K562 (cell line): ENCODE measurements at regions not wholly inside any gene's neighbourhood (a gene's known extent, or its start where the extent isn't known, plus 50 kb on each side); places are given as distances from the start of the nearest gene placed in this dataset.

Experiments used
- ATAC-seq: fragments of 200-7000 bp; cut with Tn5 transposase; 3 replicates; pipeline ENCODE4 v1.9.1; 2020; ENCODE audit warnings: moderate library complexity
- BruUV-seq: library from RNA; stranded (reverse); fragments of 400-500 nt; replicated peaks from 2 replicates; lab custom pipeline; 2021; lab: Mats Ljungman, UMichigan
- CTCF ChIA-PET: fragments of 300-600 bp; formaldehyde crosslinking; extraction: SDS; loops from one replicate; lab custom pipeline; 2021; ENCODE audit warnings: low intra/inter-chr PET ratio; lab: Yijun Ruan, JAX
- POLR2A ChIA-PET: fragments of 300-600, 350-650 bp; sonication (Branson Sonifier 250); formaldehyde crosslinking; extraction: SDS; loops from one replicate; lab custom pipeline; 2021; ENCODE audit warnings: antibody characterized with exemption, inconsistent platforms; lab: Yijun Ruan, JAX
- DNase-seq, 4 experiments: peaks; one replicate each; pipeline versions ENCODE4 v3.0.0 to v3.0.0-alpha.2; 2011 to 2018; ENCODE audit warnings: low spot score in 3 of 4, mixed read lengths in 3 of 4; ENCODE audit errors: extremely low read depth in 1 of 4
- FAIRE-seq: peaks from 2 replicates; lab custom pipeline; 2011; peaks lifted over from hg19 to GRCh38; lab: Jason Lieb, UNC
- H2AFZ ChIP-seq: 2 replicates; pipeline ENCODE4 v1.6.0; 2011; ENCODE audit warnings: low read depth, low read length, control low read depth, inconsistent platforms
- H3K27ac ChIP-seq: fragments of 200-600 bp; 3 replicates; pipeline ENCODE4 v1.8.0; 2011; ENCODE audit warnings: low read depth, mild to moderate bottlenecking, control low read depth, inconsistent platforms, low read length, moderate library complexity, mixed read lengths; ENCODE audit errors: extremely low read depth
- H3K27me3 ChIP-seq, 2 experiments: fragments of 300-600 bp in 1 of 2; 2 replicates in 1 of 2; 3 replicates in 1 of 2; pipeline versions ENCODE4 v1.6.0 to v1.8.0; 2011; ENCODE audit warnings: inconsistent platforms in 2 of 2, low read length in 2 of 2, mild to moderate bottlenecking in 1 of 2, mixed read lengths in 1 of 2, moderate library complexity in 1 of 2; ENCODE audit not compliant: control insufficient read depth in 2 of 2, insufficient read depth in 2 of 2
- H3K36me3 ChIP-seq: fragments of 300-600 bp; 3 replicates; pipeline ENCODE4 v1.8.0; 2011; ENCODE audit warnings: mild to moderate bottlenecking, low read length, inconsistent platforms; ENCODE audit not compliant: control insufficient read depth, insufficient read depth
- H3K4me1 ChIP-seq, 2 experiments: fragments of 200-600 bp in 1 of 2; replicated peaks in 1 of 2; 2 replicates in 1 of 2; 3 replicates in 1 of 2; pipeline versions ENCODE4 v1.5.1 to v1.8.0; 2011; ENCODE audit warnings: inconsistent platforms in 2 of 2, low read length in 2 of 2, mild to moderate bottlenecking in 1 of 2, mixed read lengths in 1 of 2, moderate library complexity in 1 of 2; ENCODE audit not compliant: control insufficient read depth in 2 of 2, insufficient read depth in 2 of 2
- H3K4me2 ChIP-seq: 2 replicates; pipeline ENCODE4 v1.6.1; 2011; ENCODE audit warnings: low read length, control low read depth, inconsistent platforms, mixed read lengths; ENCODE audit not compliant: insufficient read depth
- H3K4me3 ChIP-seq: fragments of 200-600 bp; sonication (generic), shearing (Covaris generic); 2 replicates; pipeline ENCODE4 v1.5.1; 2016; ENCODE audit warnings: control low read depth, inconsistent platforms
- H3K79me2 ChIP-seq: fragments of 200-600 bp; 3 replicates; pipeline ENCODE4 v1.8.0; 2011; ENCODE audit warnings: low read length, inconsistent platforms; ENCODE audit not compliant: control insufficient read depth, insufficient read depth
- H3K9ac ChIP-seq, 2 experiments: 2 replicates each; pipeline versions ENCODE4 v1.6.0 to v1.6.1; 2011; ENCODE audit warnings: low read depth in 2 of 2, low read length in 2 of 2, control low read depth in 1 of 2, inconsistent platforms in 1 of 2, mild to moderate bottlenecking in 1 of 2, mixed read lengths in 1 of 2; ENCODE audit not compliant: insufficient read depth in 1 of 2
- H3K9me1 ChIP-seq: one replicate; pipeline ENCODE4 v1.6.0; 2011; ENCODE audit warnings: inconsistent platforms, mild to moderate bottlenecking, low read length, moderate library complexity; ENCODE audit not compliant: control insufficient read depth, insufficient read depth
- H3K9me3 ChIP-seq: replicated peaks from 2 replicates; pipeline ENCODE4 v1.5.1; 2011; ENCODE audit warnings: low read depth, low read length, inconsistent platforms; ENCODE audit not compliant: control insufficient read depth, insufficient read depth
- H4K20me1 ChIP-seq: replicated peaks from 2 replicates; pipeline ENCODE4 v1.6.1; 2011; ENCODE audit warnings: low read length, inconsistent platforms, mixed read lengths; ENCODE audit not compliant: control insufficient read depth, insufficient read depth
- CCAR2 ChIP-seq: fragments of 200-400 bp; formaldehyde crosslinking; IDR thresholded peaks from 2 replicates; pipeline ENCODE4 v1.6.1; 2017; ENCODE audit warnings: mild to moderate bottlenecking, low read depth, low read length
- CHD1 ChIP-seq: fragments of 200-600 bp; sonication (generic); IDR thresholded peaks from one replicate; pipeline ENCODE4 v1.6.1; 2012; ENCODE audit warnings: mild to moderate bottlenecking, moderate library complexity, low read length, inconsistent platforms
- ETS2 ChIP-seq: IDR thresholded peaks from 2 replicates; pipeline ENCODE4 v1.6.1; 2016; ENCODE audit warnings: borderline replicate concordance, missing genetic modification characterization, mild to moderate bottlenecking, moderate library complexity, missing compliant biosample characterization; ENCODE audit not compliant: poor library complexity, severe bottlenecking
- KLF6 ChIP-seq: fragments of 250-450 bp; sonication (Bioruptor Pico); IDR thresholded peaks from 2 replicates; pipeline ENCODE4 v1.4.0; 2020; ENCODE audit warnings: mild to moderate bottlenecking, moderate library complexity, borderline replicate concordance
- MIER1 ChIP-seq: fragments of 450-650 bp; IDR thresholded peaks from 2 replicates; pipeline ENCODE4 v1.6.1; 2016; ENCODE audit warnings: antibody characterized with exemption, mild to moderate bottlenecking, low read depth
- SAFB2 ChIP-seq: fragments of 200-400 bp; formaldehyde crosslinking; IDR thresholded peaks from 2 replicates; pipeline ENCODE4 v1.6.1; 2018; ENCODE audit warnings: borderline replicate concordance, low read length, low read depth, moderate library complexity; ENCODE audit not compliant: severe bottlenecking
- TSC22D4 ChIP-seq: fragments of 450-650 bp; IDR thresholded peaks from 2 replicates; pipeline ENCODE4 v1.6.1; 2016; ENCODE audit warnings: missing genetic modification characterization, missing biosample characterization, control low read depth
- ZBTB17 ChIP-seq: fragments of 450-650 bp; formaldehyde crosslinking; IDR thresholded peaks from 2 replicates; pipeline ENCODE4 v1.4.0; 2020; ENCODE audit warnings: mild to moderate bottlenecking
- ZNF282 ChIP-seq: sonication (generic); formaldehyde crosslinking; IDR thresholded peaks from 2 replicates; pipeline ENCODE4 v1.8.1; 2023; ENCODE audit warnings: missing genetic modification reagents
- ZNF561 ChIP-seq: fragments of 450-650 bp; formaldehyde crosslinking; conservative IDR thresholded peaks from 2 replicates; pipeline ENCODE4 v1.4.0; 2020; ENCODE audit warnings: mild to moderate bottlenecking, moderate library complexity
- WGBS: fragments of 100-300 bp; shearing (Covaris generic); methylation state at CpG from one replicate; pipeline ENCODE4 v1.1.6; 2016; ENCODE audit warnings: low coverage, mixed read lengths; ENCODE audit not compliant: insufficient coverage; ENCODE audit errors: missing lambda C conversion rate; 5-methylcytosine and 5-hydroxymethylcytosine counted together
- in situ Hi-C: fragments of 300-500 bp; cut with MboI; formaldehyde crosslinking; loops from 4 replicates; pipeline ENCODE4 v1.15.0; 2018; ENCODE audit warnings: inconsistent platforms, mixed read lengths
- intact Hi-C: fragments of 100-400 bp; cut with micrococcal nuclease; formaldehyde crosslinking; loops from 2 replicates; pipeline ENCODE4 v1.14.2; 2022
- TF ChIP-seq, protein P1 (sequence below): fragments of 250-450 bp; sonication (Bioruptor Pico); IDR thresholded peaks from 2 replicates; pipeline ENCODE4 v1.9.0; 2021; ENCODE audit warnings: mild to moderate bottlenecking

DNA sequence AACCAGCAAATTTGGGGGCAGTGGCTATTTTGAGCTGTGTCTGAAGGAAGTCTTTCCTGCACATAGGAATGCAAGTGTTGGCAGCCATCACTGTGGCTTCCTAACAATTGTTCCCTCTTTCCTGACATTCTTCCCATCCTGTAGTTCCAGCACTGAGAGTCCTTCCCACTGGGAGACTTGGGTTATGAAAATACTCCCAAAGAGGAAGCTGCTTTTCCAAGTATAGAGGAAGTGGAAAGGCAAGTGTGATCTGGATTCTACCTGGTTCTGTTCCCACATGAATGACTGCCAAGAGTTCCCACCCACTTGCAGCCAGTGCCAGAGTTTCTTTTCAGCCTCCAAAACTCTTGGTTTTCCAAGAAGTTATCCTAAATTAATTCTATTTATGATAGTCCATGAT, 98.5 kb upstream of the CD53 start:
- no peaks in the 10 kb centered on the region for H3K9me1 ChIP-seq
- H2AFZ ChIP-seq: no peak overlapping the region
- no peaks in the 10 kb centered on the region for H3K79me2 ChIP-seq
- H3K27ac ChIP-seq: no peak overlapping the region
- no peak for ATAC-seq
- no peak for FAIRE-seq
- ChIA-PET POLR2A (interaction anchor here (0.6 to 1.6 kb wide), 2 partner anchors 69 to 158 kb away, joined by 3 to 5 read pairs; no protein-coding TSS in a partner anchor), CTCF (no interaction called here)
- H3K27me3 ChIP-seq: peaks cover 2 to 9% of the 10 kb centered on the region in 2 experiments; a peak in 2 of 5 replicates
- DNase-seq: no peak
- no peak overlapping the region for H3K9ac ChIP-seq
- H4K20me1 ChIP-seq: no peaks in the 10 kb centered on the region
- BruUV-seq: no TSS peak
- no peak overlapping the region for H3K4me3 ChIP-seq
- no peaks in the 10 kb centered on the region for H3K4me1 ChIP-seq
- H3K36me3 ChIP-seq: no peaks in the 10 kb centered on the region
- TF ChIP-seq ZBTB17 (CRISPR knock-in tag): no peak
- TF ChIP-seq KLF6 (CRISPR knock-in tag): no peak
- TF ChIP-seq ETS2: no peak
- TF ChIP-seq CCAR2: no peak
- no peak for TF ChIP-seq ZNF282 (CRISPR knock-in tag)
- H3K9me3 ChIP-seq: no peaks in the 10 kb centered on the region
- in situ Hi-C loops (no loop called here), intact Hi-C loops (no loop called here)
- H3K4me2 ChIP-seq: no peak overlapping the region

GRCh38 chr1:110773813-110774212, 99.1 kb upstream of the KCNA3 start:
- BruUV-seq: no TSS peak
- in situ Hi-C loops: no loop called here
- Histone ChIP-seq H3K27me3 (peaks cover 2 to 9% of the 10 kb centered on the region in 2 experiments; a peak in 2 of 5 replicates), H4K20me1 (no peaks in the 10 kb centered on the region), H3K9me3 (no peaks in the 10 kb centered on the region), H3K4me1 (no peaks in the 10 kb centered on the region), H2AFZ (no peak overlapping the region), H3K9ac (no peak overlapping the region), H3K9me1 (no peaks in the 10 kb centered on the region), H3K4me3 (no peak overlapping the region), H3K27ac (no peak overlapping the region), H3K79me2 (no peaks in the 10 kb centered on the region), H3K4me2 (no peak overlapping the region), H3K36me3 (no peaks in the 10 kb centered on the region)
- ChIA-PET CTCF (no interaction called here), POLR2A (interaction anchor here (1.6 kb wide), 1 partner anchor 157 kb away, joined by 5 read pairs; no protein-coding TSS in a partner anchor)
- 0% methylated on average over 3 of the region's 3 CpGs for WGBS
- intact Hi-C loops: no loop called here
- ATAC-seq (no peak), DNase-seq (no peak), FAIRE-seq (no peak)
- no peak for TF ChIP-seq MIER1
- TF ChIP-seq CHD1: no peak
- TF ChIP-seq SAFB2: no peak
- TF ChIP-seq, protein P1, sequence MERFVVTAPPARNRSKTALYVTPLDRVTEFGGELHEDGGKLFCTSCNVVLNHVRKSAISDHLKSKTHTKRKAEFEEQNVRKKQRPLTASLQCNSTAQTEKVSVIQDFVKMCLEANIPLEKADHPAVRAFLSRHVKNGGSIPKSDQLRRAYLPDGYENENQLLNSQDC (CRISPR knock-in tag): no peak
- no peak for TF ChIP-seq TSC22D4 (tag)
- no peak for TF ChIP-seq ZNF561 (CRISPR knock-in tag)
